ENCODE measurements at regions not wholly inside any gene's neighbourhood (a gene's known extent, or its start where the extent isn't known, plus 50 kb on each side); places are given as distances from the start of the nearest gene placed in this dataset.

DNA sequence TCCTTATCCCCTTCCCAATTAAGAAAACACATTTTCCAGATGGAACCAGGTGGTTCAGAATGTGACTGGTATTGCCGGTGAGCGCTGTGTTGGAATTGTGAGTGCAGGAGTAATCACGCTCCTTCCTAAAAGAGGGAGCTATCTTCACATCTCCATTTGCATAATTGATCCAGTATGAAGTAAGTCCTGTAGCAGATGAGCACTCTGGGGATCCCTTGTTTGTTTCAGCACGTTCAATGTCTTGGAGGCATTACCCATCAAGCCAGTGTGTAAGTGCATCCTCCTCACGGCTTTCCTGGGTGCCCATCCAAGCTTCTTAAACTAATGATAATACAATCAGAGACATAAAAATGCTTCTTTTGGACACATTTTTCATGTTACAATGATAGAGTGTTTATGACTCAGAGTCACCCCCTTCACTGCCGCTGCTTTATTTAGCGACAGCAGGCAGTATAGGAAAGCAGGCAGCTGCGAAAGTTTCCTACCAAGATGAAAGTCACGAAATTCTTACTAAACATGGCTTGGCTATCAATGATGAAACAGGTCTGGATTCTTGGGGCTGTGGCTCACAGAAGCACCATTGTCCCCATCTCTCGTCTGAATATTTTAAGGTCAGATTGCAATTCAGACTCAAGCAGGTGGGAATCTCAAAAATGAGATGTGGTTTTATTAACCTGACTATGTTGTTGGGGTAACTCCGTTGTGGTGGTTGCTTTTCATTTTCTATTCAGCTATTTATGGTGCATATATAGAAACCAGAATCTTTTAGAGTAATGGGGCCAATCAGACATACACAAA lies 346.3 kb upstream of the MDFIC2 start:
- no peak for TF ChIP-seq Cebpa-rat (IDR thresholded peaks at IDR 0.05)
- H3K9me3 ChIP-seq (replicated peaks in 1 of 11) = peaks cover 0 to 8% (median 0%) of the 10 kb centered on the region in 11 experiments; a peak in 1 of 22 replicates
- H3K27ac ChIP-seq = no peak overlapping the region
- H3K36me3 ChIP-seq = no peaks in the 10 kb centered on the region
- no peaks in the 10 kb centered on the region for H4K20me1 ChIP-seq
- no peaks in the 10 kb centered on the region for H3K4me1 ChIP-seq
- H3K4me2 ChIP-seq = no peak overlapping the region
- H3K27me3 ChIP-seq = no peaks in the 10 kb centered on the region
- no peak overlapping the region for H3K4me3 ChIP-seq
- no peak overlapping the region for H3K9ac ChIP-seq

DNA sequence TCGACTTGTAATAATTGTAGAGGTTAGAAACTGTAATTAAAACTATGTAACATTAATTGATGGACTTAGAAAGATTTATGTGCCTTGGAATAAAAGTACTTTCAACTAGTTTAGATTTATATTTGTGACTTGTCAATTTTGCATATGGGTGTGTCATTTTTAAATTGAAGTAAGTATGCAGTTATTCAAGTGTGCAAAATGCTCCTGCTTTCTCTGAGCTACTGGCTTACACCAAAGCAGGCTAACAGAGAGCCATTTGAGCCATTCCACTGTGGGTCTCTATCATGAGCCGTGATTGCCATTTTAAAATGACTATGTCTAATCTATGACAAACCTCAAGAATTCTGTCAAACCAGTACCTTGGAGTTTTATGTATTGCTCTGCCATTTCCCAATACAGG lies 345.0 kb upstream of the MDFIC2 start:
- H3K4me1 ChIP-seq = no peaks in the 10 kb centered on the region
- no peak overlapping the region for H3K4me3 ChIP-seq
- H3K9me3 ChIP-seq (replicated peaks in 1 of 11) = peaks cover 0 to 8% (median 0%) of the 10 kb centered on the region in 11 experiments; a peak in 1 of 22 replicates
- TF ChIP-seq Cebpa-rat (IDR thresholded peaks at IDR 0.05) = no peak
- no peaks in the 10 kb centered on the region for H4K20me1 ChIP-seq
- no peak overlapping the region for H3K27ac ChIP-seq
- no peak overlapping the region for H3K4me2 ChIP-seq
- no peaks in the 10 kb centered on the region for H3K27me3 ChIP-seq
- no peaks in the 10 kb centered on the region for H3K36me3 ChIP-seq
- H3K9ac ChIP-seq = no peak overlapping the region

DNA sequence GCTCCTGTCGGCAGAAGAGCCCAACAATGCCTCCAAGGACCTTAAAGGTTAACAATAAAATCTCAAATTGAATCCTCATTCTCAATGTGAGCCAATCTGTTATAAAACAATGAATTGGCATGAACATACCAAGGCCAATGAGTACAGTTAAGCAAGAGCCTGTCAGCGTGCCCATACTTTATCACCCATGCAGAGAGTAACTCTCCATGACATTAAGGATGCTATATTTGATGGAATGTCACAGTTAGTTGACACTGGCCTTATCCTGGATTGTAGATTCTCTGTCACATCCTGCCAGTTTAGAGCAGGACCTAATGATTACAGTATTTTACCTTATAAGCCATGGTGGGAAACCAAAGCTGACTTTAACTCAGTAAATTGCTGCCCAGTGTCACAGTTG lies 335.4 kb upstream of the MDFIC2 start:
- Histone ChIP-seq H3K27me3 (no peaks in the 10 kb centered on the region), H3K9ac (no peak overlapping the region), H3K27ac (no peak overlapping the region), H3K4me2 (no peak overlapping the region), H3K4me1 (no peaks in the 10 kb centered on the region), H3K9me3 (replicated peaks in 1 of 11) (no peaks in the 10 kb centered on the region), H4K20me1 (no peaks in the 10 kb centered on the region), H3K36me3 (no peaks in the 10 kb centered on the region), H3K4me3 (no peak overlapping the region)
- TF ChIP-seq Cebpa-rat (IDR thresholded peaks at IDR 0.05) = no peak

DNA sequence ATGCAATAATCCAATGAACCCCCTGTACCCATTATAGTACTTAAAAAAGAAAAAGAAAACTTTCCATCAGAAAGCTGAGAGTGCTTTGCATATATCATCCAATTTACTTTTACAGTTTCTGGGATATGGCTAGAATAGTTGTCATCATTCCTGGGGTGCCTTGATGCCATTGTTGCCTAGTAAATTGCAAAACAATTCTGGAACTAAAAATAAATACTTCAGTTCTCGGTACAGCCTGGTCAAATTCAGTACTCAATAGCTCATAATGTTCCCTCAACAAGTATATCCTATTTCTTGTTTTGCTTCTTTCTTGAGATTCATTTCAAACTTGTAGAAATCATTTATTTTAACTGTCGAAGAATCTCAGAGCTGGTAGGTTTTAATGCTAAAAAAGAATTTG lies 334.7 kb upstream of the MDFIC2 start:
- TF ChIP-seq Cebpa-rat (IDR thresholded peaks at IDR 0.05) = no peak
- no peaks in the 10 kb centered on the region for H3K4me1 ChIP-seq
- no peaks in the 10 kb centered on the region for H3K36me3 ChIP-seq
- no peak overlapping the region for H3K27ac ChIP-seq
- no peaks in the 10 kb centered on the region for H3K27me3 ChIP-seq
- H3K4me2 ChIP-seq = no peak overlapping the region
- H4K20me1 ChIP-seq = no peaks in the 10 kb centered on the region
- H3K9me3 ChIP-seq (replicated peaks in 1 of 11) = no peaks in the 10 kb centered on the region
- H3K9ac ChIP-seq = no peak overlapping the region
- no peak overlapping the region for H3K4me3 ChIP-seq

DNA sequence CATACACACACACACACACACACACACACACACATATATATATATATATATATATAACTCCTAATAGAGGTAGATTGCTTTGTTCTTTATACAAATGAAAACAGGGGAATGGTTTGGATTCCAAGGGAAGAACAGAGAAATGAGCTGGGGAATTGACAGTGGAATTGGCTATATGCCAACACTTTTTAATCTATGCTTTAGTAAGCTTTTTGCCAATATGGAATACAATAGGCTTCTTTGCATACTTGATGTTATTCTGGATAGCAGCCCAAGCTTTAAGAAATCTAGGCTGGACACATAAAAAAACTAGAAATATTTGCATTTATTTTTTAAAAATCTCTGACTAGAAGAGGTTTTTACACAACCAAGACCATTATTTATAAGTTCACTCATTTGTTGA lies 334.2 kb upstream of the MDFIC2 start:
- H3K4me2 ChIP-seq = no peak overlapping the region
- H3K27ac ChIP-seq = no peak overlapping the region
- TF ChIP-seq Cebpa-rat (IDR thresholded peaks at IDR 0.05) = no peak
- H3K27me3 ChIP-seq = no peaks in the 10 kb centered on the region
- H3K9me3 ChIP-seq (replicated peaks in 1 of 11) = no peaks in the 10 kb centered on the region
- no peak overlapping the region for H3K9ac ChIP-seq
- no peaks in the 10 kb centered on the region for H3K36me3 ChIP-seq
- no peaks in the 10 kb centered on the region for H4K20me1 ChIP-seq
- H3K4me3 ChIP-seq = no peak overlapping the region
- H3K4me1 ChIP-seq = no peaks in the 10 kb centered on the region

DNA sequence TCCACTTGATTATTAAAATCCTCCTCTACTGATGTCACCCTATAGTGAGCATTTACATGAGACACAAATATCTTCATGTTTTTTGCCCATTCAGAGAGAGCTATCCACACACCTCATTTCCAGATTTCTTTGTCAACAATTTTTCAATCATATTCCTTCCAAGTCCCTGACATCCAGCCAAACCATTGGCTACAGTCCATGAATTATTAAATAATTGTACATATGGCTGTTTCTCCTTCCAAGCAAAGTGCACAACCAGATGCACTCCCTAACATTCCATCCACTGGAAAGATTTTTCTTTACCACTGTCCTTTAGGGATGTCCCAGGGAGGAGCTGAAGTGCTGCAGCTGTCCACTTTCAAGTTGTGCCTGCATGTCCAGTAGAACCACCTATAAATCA lies 328.0 kb upstream of the MDFIC2 start:
- Histone ChIP-seq H3K27me3 (no peaks in the 10 kb centered on the region), H3K4me1 (no peaks in the 10 kb centered on the region), H3K9me3 (replicated peaks in 1 of 11) (no peaks in the 10 kb centered on the region), H3K9ac (no peak overlapping the region), H3K4me3 (no peak overlapping the region), H3K36me3 (no peaks in the 10 kb centered on the region), H4K20me1 (no peaks in the 10 kb centered on the region), H3K27ac (no peak overlapping the region), H3K4me2 (no peak overlapping the region)
- TF ChIP-seq Cebpa-rat (IDR thresholded peaks at IDR 0.05) = no peak

DNA sequence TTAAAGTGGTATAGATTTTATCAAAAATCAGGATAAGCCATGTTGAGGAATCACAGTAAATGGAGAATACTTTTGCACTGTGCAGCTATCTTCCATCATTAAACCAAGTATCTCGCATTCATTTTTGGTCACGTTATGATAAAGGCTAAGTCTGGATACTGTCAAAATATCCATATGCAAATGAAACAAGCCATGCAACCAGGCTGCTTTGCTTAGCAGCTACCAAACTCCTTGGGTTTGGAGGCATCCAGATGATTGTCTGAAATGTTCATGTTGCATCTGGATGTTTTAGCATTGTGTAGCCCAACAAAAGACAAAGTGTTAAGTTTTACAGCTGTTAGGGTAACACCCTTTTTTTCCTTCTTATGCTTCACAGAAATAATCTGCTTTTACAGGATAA lies 322.9 kb upstream of the MDFIC2 start:
- H3K27ac ChIP-seq = no peak overlapping the region
- H3K36me3 ChIP-seq = no peaks in the 10 kb centered on the region
- no peaks in the 10 kb centered on the region for H4K20me1 ChIP-seq
- H3K27me3 ChIP-seq = no peaks in the 10 kb centered on the region
- H3K4me3 ChIP-seq = no peak overlapping the region
- H3K4me2 ChIP-seq = no peak overlapping the region
- H3K9ac ChIP-seq = no peak overlapping the region
- TF ChIP-seq Cebpa-rat (IDR thresholded peaks at IDR 0.05) = no peak
- H3K4me1 ChIP-seq = no peaks in the 10 kb centered on the region
- no peaks in the 10 kb centered on the region for H3K9me3 ChIP-seq (replicated peaks in 1 of 11)

DNA sequence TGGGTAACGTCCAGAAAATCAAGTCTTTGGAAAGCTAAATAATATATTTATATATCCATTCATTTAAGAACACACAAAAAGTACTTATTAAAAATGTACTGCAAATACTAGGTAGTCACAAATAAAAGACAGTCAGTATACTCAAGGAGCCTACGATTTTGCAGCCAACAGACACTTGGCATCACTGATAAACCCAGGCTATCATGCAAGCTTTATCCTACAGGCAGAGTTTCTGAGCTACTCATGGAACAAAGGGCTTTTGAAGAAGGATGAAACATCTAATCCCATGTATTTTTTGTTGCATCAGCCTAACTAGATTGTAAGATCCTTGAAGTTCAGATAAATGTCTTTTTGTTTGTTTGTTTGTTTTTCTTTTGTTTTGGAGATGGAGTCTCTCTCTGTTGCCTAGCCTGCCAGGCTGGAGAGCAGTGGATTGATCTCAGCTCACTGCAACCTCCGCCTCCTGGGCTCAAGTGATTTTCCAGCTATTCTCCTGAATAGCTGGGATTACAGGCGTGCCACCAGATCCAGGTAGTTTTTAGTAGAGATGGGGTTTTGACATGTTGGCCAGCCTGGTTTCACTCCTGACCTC lies 319.4 kb upstream of the MDFIC2 start:
- TF ChIP-seq Cebpa-rat (IDR thresholded peaks at IDR 0.05) = no peak
- Histone ChIP-seq H4K20me1 (no peaks in the 10 kb centered on the region), H3K36me3 (no peaks in the 10 kb centered on the region), H3K27me3 (no peaks in the 10 kb centered on the region), H3K9me3 (replicated peaks in 1 of 11) (no peaks in the 10 kb centered on the region), H3K4me3 (no peak overlapping the region), H3K4me1 (no peaks in the 10 kb centered on the region), H3K4me2 (no peak overlapping the region), H3K9ac (no peak overlapping the region), H3K27ac (no peak overlapping the region)

DNA sequence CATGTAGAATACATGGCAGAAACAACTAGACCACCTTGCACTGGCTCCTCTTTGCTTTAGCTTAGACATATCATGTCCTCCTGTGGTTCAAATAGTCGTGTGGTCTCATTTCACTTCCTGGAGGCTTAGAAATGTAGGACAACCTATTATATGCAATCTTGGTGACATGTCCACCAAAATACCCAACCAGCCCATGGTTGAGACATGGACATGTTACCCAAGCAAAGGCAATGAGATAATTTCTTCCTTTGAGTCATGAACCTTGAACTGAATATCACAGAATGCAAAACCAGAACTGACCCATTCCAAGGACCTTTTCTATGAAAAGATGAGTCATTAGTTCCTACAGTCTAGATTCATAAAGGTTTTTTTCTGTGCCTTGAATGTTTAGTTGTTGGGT lies 309.0 kb upstream of the MDFIC2 start:
- H3K4me3 ChIP-seq = no peak overlapping the region
- no peak overlapping the region for H3K27ac ChIP-seq
- H3K4me1 ChIP-seq = peaks cover 0 to 6% (median 0%) of the 10 kb centered on the region in 10 experiments; a peak in 3 of 20 replicates
- H3K4me2 ChIP-seq = no peak overlapping the region; a peak in 1 of 22 replicates
- H3K36me3 ChIP-seq = no peaks in the 10 kb centered on the region
- no peaks in the 10 kb centered on the region for H4K20me1 ChIP-seq
- H3K9me3 ChIP-seq (replicated peaks in 1 of 11) = no peaks in the 10 kb centered on the region
- no peak for TF ChIP-seq Cebpa-rat (IDR thresholded peaks at IDR 0.05)
- no peaks in the 10 kb centered on the region for H3K27me3 ChIP-seq
- no peak overlapping the region for H3K9ac ChIP-seq

DNA sequence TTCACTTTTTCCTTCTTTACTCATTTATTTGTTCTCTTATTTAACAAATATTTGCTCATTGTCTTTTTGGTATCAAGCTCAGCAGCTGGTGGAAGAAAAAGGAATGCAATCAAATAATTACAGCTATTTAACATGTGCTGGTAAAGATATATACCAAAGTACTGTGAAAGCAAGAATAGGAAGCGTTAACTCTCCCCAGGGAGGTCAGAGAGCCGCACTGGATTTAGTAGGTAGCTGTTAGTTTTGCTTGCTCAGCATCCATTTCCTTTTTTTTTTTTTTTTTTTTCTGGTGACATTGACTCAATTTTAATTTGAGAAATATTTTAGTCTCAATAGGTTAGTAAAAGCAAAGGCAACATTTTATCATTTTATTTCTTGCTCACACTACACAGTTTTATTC lies 308.5 kb upstream of the MDFIC2 start:
- no peaks in the 10 kb centered on the region for H3K36me3 ChIP-seq
- H3K9me3 ChIP-seq (replicated peaks in 1 of 11) = no peaks in the 10 kb centered on the region
- H3K4me2 ChIP-seq = peak overlapping the region in 1 of 11 experiments; percentile 18; a peak in 2 of 22 replicates
- no peak overlapping the region for H3K27ac ChIP-seq
- peaks cover 0 to 6% (median 0%) of the 10 kb centered on the region in 10 experiments; a peak in 3 of 20 replicates for H3K4me1 ChIP-seq
- no peak overlapping the region for H3K9ac ChIP-seq
- no peaks in the 10 kb centered on the region for H3K27me3 ChIP-seq
- H3K4me3 ChIP-seq = no peak overlapping the region
- no peaks in the 10 kb centered on the region for H4K20me1 ChIP-seq
- no peak for TF ChIP-seq Cebpa-rat (IDR thresholded peaks at IDR 0.05)
